GM10248 (cell line): ENCODE measurements at regions not wholly inside any gene's neighbourhood (a gene's known extent, or its start where the extent isn't known, plus 50 kb on each side); places are given as distances from the start of the nearest gene placed in this dataset.
"Not testable (repeated sequence)": the region's sequence is repeated elsewhere in the genome, so short reads cannot be mapped to it uniquely, and the experiment has no call there.

Source experiments
- CTCF ChIA-PET: fragments of 300-600 bp; sonication (Branson Sonifier 250); formaldehyde crosslinking; extraction: SDS; loops from one replicate; lab custom pipeline; 2021; ENCODE audit warnings: antibody characterized with exemption; lab: Yijun Ruan, JAX
- POLR2A ChIA-PET: fragments of 350-650 bp; sonication (Branson Sonifier 250); formaldehyde crosslinking; extraction: SDS; loops from one replicate; lab custom pipeline; 2020; ENCODE audit warnings: antibody characterized with exemption; lab: Yijun Ruan, JAX
- DNase-seq: peaks from one replicate; pipeline ENCODE4 v3.0.0; 2012; ENCODE audit errors: extremely low spot score
- CTCF ChIP-seq: IDR thresholded peaks from 2 replicates; pipeline ENCODE4 v1.5.1; 2012; ENCODE audit warnings: mild to moderate bottlenecking, low read depth; ENCODE audit errors: extremely low read depth, missing control alignments, control extremely low read depth

- no peak for DNase-seq
- ChIA-PET POLR2A (no interaction called here), CTCF (no interaction called here)
- no peak for TF ChIP-seq CTCF
These were observed 55.7 kb upstream of the MRTFB start for GRCh38 chr16:14015461-14015860.

- TF ChIP-seq CTCF = no peak
- POLR2A ChIA-PET = no interaction called here
- CTCF ChIA-PET = no interaction called here
- DNase-seq = no peak
These were observed 55.2 kb upstream of the MRTFB start for GRCh38 chr16:14015948-14016347.

- DNase-seq, POLR2A ChIA-PET, CTCF ChIA-PET: not testable (repeated sequence)
These were observed 54.8 kb upstream of the MRTFB start for GRCh38 chr16:14016362-14016761.

GRCh38 chr16:14017886-14018285 lies 53.2 kb upstream of the MRTFB start:
- no peak for TF ChIP-seq CTCF
- no peak for DNase-seq
- POLR2A ChIA-PET = no interaction called here
- CTCF ChIA-PET = interaction anchor here (1.0 to 2.3 kb wide), 4 partner anchors 10 to 49 kb away, joined by 3 to 5 read pairs (median 4); no protein-coding TSS in a partner anchor

GRCh38 chr16:14018851-14019250 lies 52.3 kb upstream of the MRTFB start:
- POLR2A ChIA-PET = no interaction called here

GRCh38 chr16:14020141-14020540 lies 51.0 kb upstream of the MRTFB start:
- no peak for TF ChIP-seq CTCF
- CTCF ChIA-PET = interaction anchor here (0.8 to 1.4 kb wide), 3 partner anchors 9 to 230 kb away, joined by 3 to 4 read pairs (median 4); no protein-coding TSS in a partner anchor
- no peak for DNase-seq
- POLR2A ChIA-PET = no interaction called here

More at GRCh38 chr16:14018851-14019250, 52.3 kb upstream of the MRTFB start:
- TF ChIP-seq CTCF = no peak
- DNase-seq = no peak
- CTCF ChIA-PET = interaction anchor here (0.9 to 2.3 kb wide), 6 partner anchors 9 to 43 kb away, joined by 3 to 5 read pairs (median 3); no protein-coding TSS in a partner anchor
